Erythroblast (primary cell): ENCODE measurements at regions not wholly inside any gene's neighbourhood (a gene's known extent, or its start where the extent isn't known, plus 50 kb on each side); places are given as distances from the start of the nearest gene placed in this dataset.

ENCODE experiments used
- GATA1 ChIP-seq: IDR thresholded peaks from 2 replicates; pipeline ENCODE4 v1.6.1; 2011; ENCODE audit warnings: low read depth, mild to moderate bottlenecking, control low read depth, low read length, moderate library complexity
- POLR2A ChIP-seq: IDR thresholded peaks from 2 replicates; pipeline ENCODE4 v1.6.1; 2011; ENCODE audit warnings: mild to moderate bottlenecking, low read length

DNA sequence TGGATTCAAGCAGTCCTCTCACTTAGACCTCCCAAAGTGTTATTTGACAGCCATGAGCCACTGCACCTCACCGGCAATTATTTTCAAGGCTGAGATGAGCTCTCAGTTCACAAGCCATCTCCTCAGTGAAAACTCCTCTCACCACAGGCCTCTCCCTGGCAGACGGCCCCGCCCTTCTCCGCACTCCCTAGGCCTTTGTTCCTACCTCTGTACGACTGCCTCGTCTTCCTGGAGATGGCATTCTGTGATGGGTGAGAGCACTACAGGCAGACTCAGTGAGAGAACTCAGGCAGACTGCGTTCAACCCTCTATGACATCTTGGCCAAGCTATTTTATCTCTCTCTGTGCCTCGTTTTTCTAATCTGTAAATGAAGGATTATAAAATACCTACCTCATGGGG, 67.0 kb upstream of the TPM1 start:
- TF ChIP-seq POLR2A (no peak), GATA1 (no peak)
